Heart left ventricle (tissue), 13 donors: ENCODE measurements at regions not wholly inside any gene's neighbourhood (a gene's known extent, or its start where the extent isn't known, plus 50 kb on each side); places are given as distances from the start of the nearest gene placed in this dataset.

Experiments used
- POLR2A ChIP-seq, 2 donors: fragments of 450-650 bp; IDR thresholded peaks; one replicate each; pipeline ENCODE4 v1.6.1; 2017; ENCODE audit warnings: antibody characterized with exemption in 2 of 2, mild to moderate bottlenecking in 2 of 2, moderate library complexity in 2 of 2
- TF ChIP-seq, protein P1 (sequence below), 12 donors: fragments of 200-600 bp; sonication (generic) in 4 of 12; IDR thresholded peaks; one replicate each; pipeline versions ENCODE4 v1.5.0 to v1.8.0; 2018 to 2022; ENCODE audit warnings: antibody characterized with exemption in 12 of 12, mild to moderate bottlenecking in 5 of 12
- donor health status: ischemic (EF 13 %, LVEDD 7.1; RV severe dilation, severe dysfunction).
- donor health status: DM: no; HTN: yes; CAD: no.
- donor health status: DM: no; HTN: no; CAD: no.
- donor health status: ischemic (EF 25% LVEDD 6.9; RV normal size, moderate dysfunction).
- donor health status: ischemic (EF 25% LVEDD 5.7; RV mildly dilated, moderate dysfunction).
- donor health status: ischemic (EF 35%, LVEDD 5.7; RV mildly dilated, moderate dysfunction).
- donor health status: nonischemic (EF 11% LVEDD 7.7; RV severe dilation, severe dysfunction).
- donor health status: DM: yes; HTN: yes; CAD: no.
- donor health status: PGD.
- donor health status: ischemic (EF 29% LVEDD 5.4; RV normal size, mild dysfunction).
- donor health status: nonischemic (EF 23%, LVEDD 6.1; RV moderate dilation, normal function).

DNA sequence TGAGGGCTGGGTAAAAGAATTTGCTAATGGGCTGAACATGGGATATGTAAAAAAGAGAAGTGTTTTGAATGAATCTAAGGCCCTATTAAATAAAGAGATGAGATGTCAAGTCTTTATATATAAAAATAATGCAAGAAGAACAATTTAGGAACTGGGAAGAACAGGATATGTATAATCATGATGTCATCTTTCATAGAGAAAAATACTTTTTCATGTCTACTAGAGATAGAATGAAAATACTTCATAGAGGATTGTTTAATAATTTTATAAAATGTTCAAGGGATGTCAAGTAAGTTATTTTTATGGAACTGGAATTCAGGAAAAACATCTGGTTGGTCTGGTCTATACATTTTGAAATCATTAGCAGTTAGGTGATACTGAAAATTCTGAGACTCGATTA lies 799.0 kb upstream of the CTNND2 start:
- TF ChIP-seq, protein P1, sequence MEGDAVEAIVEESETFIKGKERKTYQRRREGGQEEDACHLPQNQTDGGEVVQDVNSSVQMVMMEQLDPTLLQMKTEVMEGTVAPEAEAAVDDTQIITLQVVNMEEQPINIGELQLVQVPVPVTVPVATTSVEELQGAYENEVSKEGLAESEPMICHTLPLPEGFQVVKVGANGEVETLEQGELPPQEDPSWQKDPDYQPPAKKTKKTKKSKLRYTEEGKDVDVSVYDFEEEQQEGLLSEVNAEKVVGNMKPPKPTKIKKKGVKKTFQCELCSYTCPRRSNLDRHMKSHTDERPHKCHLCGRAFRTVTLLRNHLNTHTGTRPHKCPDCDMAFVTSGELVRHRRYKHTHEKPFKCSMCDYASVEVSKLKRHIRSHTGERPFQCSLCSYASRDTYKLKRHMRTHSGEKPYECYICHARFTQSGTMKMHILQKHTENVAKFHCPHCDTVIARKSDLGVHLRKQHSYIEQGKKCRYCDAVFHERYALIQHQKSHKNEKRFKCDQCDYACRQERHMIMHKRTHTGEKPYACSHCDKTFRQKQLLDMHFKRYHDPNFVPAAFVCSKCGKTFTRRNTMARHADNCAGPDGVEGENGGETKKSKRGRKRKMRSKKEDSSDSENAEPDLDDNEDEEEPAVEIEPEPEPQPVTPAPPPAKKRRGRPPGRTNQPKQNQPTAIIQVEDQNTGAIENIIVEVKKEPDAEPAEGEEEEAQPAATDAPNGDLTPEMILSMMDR (IDR thresholded peaks at IDR 0.05) = no peak
- no peak for TF ChIP-seq POLR2A (IDR thresholded peaks at IDR 0.05)
